HepG2 (cell line): ENCODE measurements at regions not wholly inside any gene's neighbourhood (a gene's known extent, or its start where the extent isn't known, plus 50 kb on each side); places are given as distances from the start of the nearest gene placed in this dataset.
"Not testable (repeated sequence)": the region's sequence is repeated elsewhere in the genome, so short reads cannot be mapped to it uniquely, and the experiment has no call there.

Experiments used
- ATAC-seq: fragments of 200-7000 bp; cut with Tn5 transposase; 3 replicates; pipeline ENCODE4 v1.9.1; 2020; ENCODE audit warnings: mild to moderate bottlenecking, moderate library complexity
- BruUV-seq: library from RNA; stranded (reverse); fragments of 400-500 nt; replicated peaks from 2 replicates; lab custom pipeline; 2021; lab: Mats Ljungman, UMichigan
- CTCF ChIA-PET: fragments of 300-600 bp; formaldehyde crosslinking; extraction: SDS; loops from one replicate; lab custom pipeline; 2021; ENCODE audit warnings: low total read pairs, inconsistent platforms, low intra/inter-chr PET ratio; lab: Yijun Ruan, JAX
- POLR2A ChIA-PET: fragments of 350-600 bp; sonication (Branson Sonifier 250); formaldehyde crosslinking; loops from one replicate; lab custom pipeline; 2020; ENCODE audit warnings: antibody characterized with exemption, inconsistent platforms; lab: Yijun Ruan, JAX
- DNase-seq: peaks from one replicate; pipeline ENCODE4 v3.0.0-alpha.2; 2015; ENCODE audit warnings: low spot score
- FAIRE-seq: peaks from 3 replicates; lab custom pipeline; 2011; peaks lifted over from hg19 to GRCh38; lab: Jason Lieb, UNC
- H2AFZ ChIP-seq: one replicate; pipeline ENCODE4 v1.6.1; 2011; ENCODE audit warnings: low read length, inconsistent platforms
- H3K27ac ChIP-seq: fragments of 300-600 bp; 3 replicates; pipeline ENCODE4 v1.8.0; 2011; ENCODE audit warnings: mixed run types, mild to moderate bottlenecking, mixed read lengths, low read length, inconsistent platforms; ENCODE audit not compliant: insufficient read depth; ENCODE audit errors: extremely low read length
- H3K27me3 ChIP-seq, 2 experiments: fragments of 200-600 bp in 1 of 2; 2 replicates in 1 of 2; 3 replicates in 1 of 2; pipeline versions ENCODE4 v1.6.0 to v1.8.0; 2011; ENCODE audit warnings: low read length in 2 of 2, mild to moderate bottlenecking in 2 of 2, moderate library complexity in 2 of 2, inconsistent platforms in 1 of 2; ENCODE audit not compliant: insufficient read depth in 2 of 2, control insufficient read depth in 1 of 2
- H3K36me3 ChIP-seq, 2 experiments: fragments of 200-600 bp in 1 of 2; replicated peaks in 1 of 2; 2 replicates in 1 of 2; 3 replicates in 1 of 2; pipeline versions ENCODE4 v1.5.1 to v1.8.0; 2011; ENCODE audit warnings: low read length in 2 of 2, inconsistent platforms in 1 of 2; ENCODE audit not compliant: insufficient read depth in 2 of 2, control insufficient read depth in 1 of 2
- H3K4me1 ChIP-seq: 2 replicates; pipeline ENCODE4 v1.5.1; 2012; ENCODE audit warnings: low read length, inconsistent platforms; ENCODE audit not compliant: insufficient read depth
- H3K4me2 ChIP-seq: 2 replicates; pipeline ENCODE4 v1.6.0; 2011; ENCODE audit warnings: low read depth, low read length, inconsistent platforms
- H3K4me3 ChIP-seq, 3 experiments: fragments of 200-600 bp in 1 of 3; sonication (generic), shearing (Covaris generic) in 1 of 3; replicated peaks in 1 of 3; 2 replicates each; pipeline ENCODE4 v1.5.1; 2011 to 2016; ENCODE audit warnings: low read length in 3 of 3, inconsistent platforms in 2 of 3, low read depth in 2 of 3, mild to moderate bottlenecking in 2 of 3, control low read depth in 1 of 3, mixed read lengths in 1 of 3; ENCODE audit not compliant: insufficient read depth in 1 of 3
- H3K79me2 ChIP-seq: one replicate; pipeline ENCODE4 v1.6.1; 2011; ENCODE audit warnings: low read length, inconsistent platforms; ENCODE audit not compliant: insufficient read depth
- H3K9ac ChIP-seq: 2 replicates; pipeline ENCODE4 v1.6.0; 2011; ENCODE audit warnings: mild to moderate bottlenecking, low read depth, low read length, inconsistent platforms; ENCODE audit not compliant: insufficient read depth
- H3K9me3 ChIP-seq: 2 replicates; pipeline ENCODE4 v1.5.1; 2012; ENCODE audit warnings: mild to moderate bottlenecking, low read length
- H4K20me1 ChIP-seq: 2 replicates; pipeline ENCODE4 v1.6.0; 2011; ENCODE audit warnings: inconsistent platforms, mild to moderate bottlenecking, low read length, moderate library complexity; ENCODE audit not compliant: insufficient read depth
- WGBS: methylation state at CpG from one replicate; pipeline ENCODE4 v1.1.6; 2017; ENCODE audit warnings: low lambda C conversion rate; 5-methylcytosine and 5-hydroxymethylcytosine counted together
- in situ Hi-C: cut with HindIII; loops from 2 replicates; pipeline ENCODE4 v1.10.0; 2017; ENCODE audit warnings: low pct_unique_long_range_greater_than_20kb; ENCODE audit not compliant: extremely low pct_ligation_motif_present
- intact Hi-C: fragments of 100-400 bp; cut with micrococcal nuclease; formaldehyde crosslinking; loops from one replicate; pipeline ENCODE4 v1.10.0; 2022; ENCODE audit not compliant: unreplicated experiment

- H3K9ac ChIP-seq, H3K79me2 ChIP-seq, H3K36me3 ChIP-seq, DNase-seq, H3K4me3 ChIP-seq, intact Hi-C loops, H3K9me3 ChIP-seq, POLR2A ChIA-PET, in situ Hi-C loops, H3K27me3 ChIP-seq, H3K4me2 ChIP-seq, ATAC-seq, H3K4me1 ChIP-seq, FAIRE-seq, CTCF ChIA-PET, H2AFZ ChIP-seq, BruUV-seq, H4K20me1 ChIP-seq, H3K27ac ChIP-seq: not testable (repeated sequence)
- WGBS = 4% methylated on average over 2 of the region's 4 CpGs
These were observed 56.7 kb downstream of the RNU1-4 start for GRCh38 chr1:16797065-16797464.

- 0 out of 3 replicates have a peak, but pooled peaks have one; percentile 26 for ATAC-seq
- H3K4me2 ChIP-seq, BruUV-seq, H2AFZ ChIP-seq, H3K36me3 ChIP-seq, H4K20me1 ChIP-seq, H3K27ac ChIP-seq, H3K9me3 ChIP-seq, in situ Hi-C loops, H3K27me3 ChIP-seq, intact Hi-C loops, H3K79me2 ChIP-seq, H3K4me1 ChIP-seq, DNase-seq, H3K4me3 ChIP-seq, H3K9ac ChIP-seq, POLR2A ChIA-PET, CTCF ChIA-PET, FAIRE-seq: not testable (repeated sequence)
- 30% methylated on average over 2 of the region's 2 CpGs for WGBS
These were observed 57.7 kb downstream of the RNU1-4 start for GRCh38 chr1:16798050-16798449.
